ENCODE measurements at regions not wholly inside any gene's neighbourhood (a gene's known extent, or its start where the extent isn't known, plus 50 kb on each side); places are given as distances from the start of the nearest gene placed in this dataset.
"Not testable (repeated sequence)": the region's sequence is repeated elsewhere in the genome, so short reads cannot be mapped to it uniquely, and the experiment has no call there.

GRCh38 chr4:158407961-158408360, 113.7 kb upstream of the RXFP1 start:
- DNase-seq (ENCODE audit: low read depth) = peak; percentile 3

- peak; percentile 9 for DNase-seq (ENCODE audit: low read depth)
Observed at GRCh38 chr4:158410272-158410671, 111.4 kb upstream of the RXFP1 start.

DNA sequence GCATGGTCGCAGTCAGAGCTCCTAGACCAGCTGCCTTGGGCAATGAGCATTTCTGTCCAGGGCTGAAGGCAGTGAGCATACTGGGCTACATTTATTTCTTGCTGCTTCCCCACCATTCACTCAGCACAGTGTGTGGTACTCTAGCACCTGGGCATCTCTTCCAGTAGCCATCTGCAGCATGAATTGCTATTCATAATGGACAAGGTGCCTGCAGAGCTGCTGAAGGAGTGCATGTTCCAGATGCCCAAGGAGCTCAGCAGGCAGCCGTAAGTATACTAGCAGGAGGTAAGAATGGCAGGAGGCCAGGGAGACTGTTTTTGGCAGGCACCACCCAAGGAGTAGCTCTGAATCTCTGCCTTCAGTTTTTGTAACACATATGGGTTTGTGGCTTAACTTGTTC, 110.4 kb upstream of the RXFP1 start:
- no peak for DNase-seq (ENCODE audit: low read depth)

DNA sequence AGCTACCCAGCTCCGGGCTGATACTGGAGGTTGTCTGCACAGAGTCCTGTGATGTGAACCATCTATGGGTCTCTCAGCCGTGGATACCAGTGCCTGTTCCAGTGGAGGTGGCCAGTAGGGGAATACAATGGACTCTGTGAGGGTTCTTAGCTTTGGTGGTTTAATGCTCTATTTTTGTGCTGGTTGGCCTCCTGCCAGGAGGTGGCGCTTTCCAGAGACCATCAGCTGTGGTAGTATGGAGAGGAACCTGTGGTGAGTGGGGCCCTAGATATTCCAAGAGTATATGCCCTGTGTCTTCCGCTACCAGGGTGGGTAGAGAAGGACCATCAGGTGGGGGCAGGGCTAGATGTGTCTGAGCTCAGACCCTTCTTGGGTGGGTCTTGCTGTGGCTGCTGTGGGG, 103.0 kb upstream of the RXFP1 start:
- DNase-seq (ENCODE audit: low read depth) = not testable (repeated sequence)

DNA sequence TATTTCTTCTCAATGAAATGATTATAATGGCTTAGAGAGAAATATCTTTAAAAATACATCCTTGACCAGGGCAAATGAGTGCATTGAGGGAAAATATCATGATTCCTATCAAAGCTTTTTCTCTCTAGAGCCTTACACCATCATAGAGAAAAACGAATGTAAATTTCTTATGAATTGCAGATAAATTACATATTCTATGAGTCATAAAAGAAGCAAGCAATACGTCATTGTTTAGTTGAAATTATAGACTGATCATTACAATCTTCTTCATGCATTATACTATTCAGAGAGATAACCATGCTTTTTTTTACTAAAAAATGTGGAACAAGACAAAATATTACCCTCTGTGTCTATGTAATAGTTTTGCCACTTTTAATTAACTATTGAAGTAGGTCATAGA, 100.9 kb upstream of the RXFP1 start:
- no peak for DNase-seq (ENCODE audit: low read depth)

DNA sequence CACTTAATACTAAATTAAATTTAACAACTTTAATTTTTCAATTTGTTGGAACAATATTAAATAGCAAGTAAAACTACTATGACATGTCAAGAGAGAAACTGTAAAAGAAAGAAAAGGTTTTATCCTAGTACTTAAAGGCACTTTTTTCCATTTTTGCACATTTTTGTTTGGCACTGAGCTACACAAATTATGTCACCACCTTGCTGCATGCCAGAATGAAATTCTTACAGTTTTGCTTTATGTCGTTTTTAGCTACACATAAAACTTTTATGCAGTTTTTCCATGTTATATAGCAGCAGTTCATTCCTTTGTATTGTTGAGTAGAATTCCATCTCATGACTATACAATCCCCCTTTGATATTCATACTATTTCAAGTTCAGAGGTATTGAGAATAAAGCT, 99.1 kb upstream of the RXFP1 start:
- DNase-seq (ENCODE audit: low read depth) = no peak

DNA sequence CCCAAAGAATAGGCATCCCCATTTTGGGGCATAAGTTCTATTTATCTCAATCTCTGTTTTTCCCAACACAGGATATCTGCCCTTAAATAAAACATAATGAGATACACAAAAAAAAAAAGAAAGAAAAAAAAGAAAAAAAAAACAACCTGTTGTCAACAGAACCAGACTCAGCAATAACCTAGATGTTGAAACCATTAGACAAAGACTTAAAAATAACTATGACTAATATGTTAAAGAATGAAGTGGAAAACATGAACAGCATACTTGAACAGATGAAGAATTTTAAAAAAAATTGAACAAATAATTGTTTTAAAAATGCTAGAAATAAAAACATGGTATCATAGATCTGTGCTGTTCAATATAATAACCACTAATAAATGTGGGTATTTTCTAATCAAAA, 93.4 kb upstream of the RXFP1 start:
- DNase-seq (ENCODE audit: low read depth) = no peak

GRCh38 chr4:158442736-158443135, 78.9 kb upstream of the RXFP1 start:
- no peak for DNase-seq (ENCODE audit: low read depth)

DNA sequence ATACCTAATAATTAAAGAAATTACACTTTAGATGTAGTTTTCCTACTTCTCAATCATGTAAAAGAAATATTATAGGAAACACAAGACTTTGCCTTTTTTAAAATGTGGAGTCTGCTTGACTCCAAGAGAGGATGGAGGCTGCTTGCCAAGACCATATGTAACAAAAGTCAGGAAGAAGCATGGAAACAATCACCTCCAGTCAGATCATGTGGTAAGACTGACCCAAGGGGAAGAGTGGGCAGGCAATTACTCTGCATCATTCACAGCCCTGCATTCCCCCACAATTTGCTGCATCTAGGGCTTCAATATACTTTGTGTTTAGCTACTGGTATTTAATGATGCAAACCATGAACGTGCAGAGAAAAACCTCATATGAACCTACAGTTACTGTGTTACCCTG, 78.0 kb upstream of the RXFP1 start:
- no peak for DNase-seq (ENCODE audit: low read depth)

- DNase-seq (ENCODE audit: low read depth) = peak; percentile 7
Observed at GRCh38 chr4:158444621-158445020, 77.1 kb upstream of the RXFP1 start.

GRCh38 chr4:158446106-158446505, 75.6 kb upstream of the RXFP1 start:
- no peak for DNase-seq (ENCODE audit: low read depth)

DNA sequence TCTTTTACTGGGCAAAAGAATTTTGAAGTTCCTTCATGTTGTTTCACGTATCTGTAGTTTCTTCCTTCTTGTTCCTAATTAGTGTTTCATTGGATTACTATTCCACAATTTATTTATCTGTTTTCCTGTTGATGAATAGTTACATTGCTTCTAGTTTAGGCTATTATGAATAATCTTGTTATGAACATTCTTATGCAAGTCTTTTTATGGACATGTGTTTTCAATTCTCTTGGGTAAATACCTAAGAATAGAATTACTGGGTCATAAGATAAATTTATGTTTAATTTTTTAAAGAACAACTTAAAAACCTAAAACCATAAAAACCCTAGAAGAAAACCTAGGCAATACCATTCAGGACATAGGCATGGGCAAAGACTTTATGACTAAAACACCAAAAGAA, 70.9 kb upstream of the RXFP1 start:
- DNase-seq (ENCODE audit: low read depth) = no peak

- DNase-seq (ENCODE audit: low read depth) = not testable (repeated sequence)
Observed at GRCh38 chr4:158452116-158452515, 69.6 kb upstream of the RXFP1 start.

DNA sequence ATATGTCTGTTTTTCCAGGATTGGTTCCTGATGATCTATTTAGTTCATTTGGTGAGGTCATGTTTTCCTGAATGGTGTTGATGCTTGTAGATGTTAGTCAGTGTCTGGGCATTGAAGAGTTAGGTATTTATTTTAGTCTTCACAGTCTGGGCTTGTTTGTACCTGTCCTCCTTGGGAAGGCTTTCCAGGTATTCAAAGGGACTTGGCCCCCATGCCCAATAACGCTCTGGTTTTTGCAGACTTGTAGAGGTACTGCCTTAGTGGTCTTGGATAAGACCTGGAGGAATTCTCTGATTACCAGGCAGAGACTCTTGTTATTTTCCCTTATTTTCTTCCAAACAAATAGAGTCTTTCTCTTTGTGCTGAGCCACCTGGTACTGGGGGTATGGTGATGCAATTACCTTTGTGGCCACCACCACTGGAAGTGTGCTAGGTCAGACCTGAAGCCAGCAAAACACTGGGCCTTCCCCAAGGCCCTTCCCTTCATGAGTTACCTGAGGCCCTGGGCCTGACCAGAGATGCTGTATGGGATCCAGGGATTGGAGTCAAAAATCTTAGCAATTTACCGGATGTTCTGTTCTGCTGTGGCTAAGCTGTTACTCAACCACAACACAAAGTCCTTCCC, 63.3 kb upstream of the RXFP1 start:
- DNase-seq (ENCODE audit: low read depth) = no peak

DNA sequence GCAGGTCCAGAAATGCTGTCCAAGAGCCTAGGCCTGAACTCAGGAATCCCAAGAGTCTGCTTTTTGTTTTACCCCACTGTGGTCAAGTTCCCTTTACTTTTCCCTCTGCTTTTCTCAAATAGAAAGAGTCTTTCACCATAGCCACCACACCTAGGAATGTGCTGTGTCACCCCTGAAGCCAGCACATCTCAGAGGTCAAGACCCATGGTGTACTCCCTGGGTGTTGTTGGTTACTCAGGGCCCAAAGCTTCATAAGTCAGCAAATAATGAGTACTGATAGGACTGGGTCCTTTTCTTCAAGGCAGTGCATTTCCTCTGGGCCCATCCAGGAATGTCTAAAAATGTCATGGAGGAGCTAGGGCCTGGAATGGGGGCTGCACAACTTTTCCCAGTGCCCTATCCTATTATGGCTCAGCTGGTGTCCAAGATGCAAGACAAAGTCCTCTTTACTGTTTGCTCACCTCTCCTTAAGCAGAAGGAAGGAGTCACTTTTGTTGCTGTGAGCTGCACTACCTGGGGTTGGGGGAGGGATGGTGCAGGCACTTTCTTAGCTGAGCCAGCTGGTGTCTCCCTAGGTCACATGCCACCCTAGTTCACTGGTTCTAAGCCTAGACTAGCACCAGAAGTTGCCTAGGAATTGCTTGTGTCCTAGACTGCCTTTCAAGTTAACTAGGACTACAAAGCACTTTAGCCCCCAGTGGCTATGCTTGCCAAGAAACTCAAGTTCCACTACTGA, 62.4 kb upstream of the RXFP1 start:
- DNase-seq (ENCODE audit: low read depth) = no peak

DNA sequence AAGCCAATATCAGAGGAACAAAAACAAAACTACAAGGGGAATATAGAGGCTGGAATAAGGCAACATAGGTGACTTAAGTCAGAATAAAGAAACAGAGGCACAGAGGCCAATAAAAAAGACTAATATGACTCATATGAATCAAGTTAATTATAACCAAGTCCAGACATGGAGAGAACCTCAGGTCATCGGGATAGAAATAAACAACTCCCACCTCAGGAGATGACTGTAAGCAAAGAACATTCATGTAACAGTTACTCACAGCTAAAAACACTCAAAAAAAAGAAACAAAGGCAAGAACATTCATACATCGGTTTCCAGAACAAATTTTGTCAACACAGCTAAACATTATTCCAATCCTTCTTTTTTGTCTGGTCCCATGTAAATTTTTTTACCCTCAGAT, 60.3 kb upstream of the RXFP1 start:
- no peak for DNase-seq (ENCODE audit: low read depth)

- DNase-seq (ENCODE audit: low read depth) = no peak
Observed at GRCh38 chr4:158462611-158463010, 59.1 kb upstream of the RXFP1 start.

Measured in Daoy (cell line).